K562 (cell line): ENCODE measurements at regions not wholly inside any gene's neighbourhood (a gene's known extent, or its start where the extent isn't known, plus 50 kb on each side); places are given as distances from the start of the nearest gene placed in this dataset.

ENCODE experiments used
- CBFB ChIP-seq: sonication (generic); formaldehyde crosslinking; IDR thresholded peaks from 2 replicates; pipeline ENCODE4 v1.4.0; 2020; ENCODE audit warnings: mild to moderate bottlenecking, missing genetic modification reagents
- ESRRB ChIP-seq: fragments of 250-450 bp; sonication (Bioruptor Pico); IDR thresholded peaks from 2 replicates; pipeline ENCODE4 v1.5.0; 2020; ENCODE audit warnings: mild to moderate bottlenecking, moderate library complexity, borderline replicate concordance
- ETV5 ChIP-seq: sonication (generic); formaldehyde crosslinking; IDR thresholded peaks from 2 replicates; pipeline ENCODE4 v1.4.0; 2020; ENCODE audit warnings: low read depth, mild to moderate bottlenecking, missing genetic modification reagents
- FOXA1 ChIP-seq: fragments of 450-650 bp; IDR thresholded peaks from 2 replicates; pipeline ENCODE4 v1.6.1; 2016; ENCODE audit warnings: mild to moderate bottlenecking, borderline replicate concordance
- FUS ChIP-seq: fragments of 200-400 bp; formaldehyde crosslinking; optimal IDR thresholded peaks from 2 replicates; pipeline ENCODE3; 2017; ENCODE audit warnings: low read depth, low read length
- MLX ChIP-seq, 2 experiments: fragments of 450-650 bp in 1 of 2; sonication (generic) in 1 of 2; formaldehyde crosslinking; conservative IDR thresholded peaks; 2 replicates each; pipeline versions ENCODE4 v1.4.0 to v1.8.1; 2020 to 2022; ENCODE audit warnings: mild to moderate bottlenecking in 1 of 2, missing genetic modification reagents in 1 of 2
- PCBP1 ChIP-seq: fragments of 200-400 bp; formaldehyde crosslinking; IDR thresholded peaks from 2 replicates; pipeline ENCODE4 v1.6.1; 2018; ENCODE audit warnings: mild to moderate bottlenecking, low read depth, low read length; ENCODE audit not compliant: poor library complexity, severe bottlenecking
- SRF ChIP-seq, 2 experiments: fragments of 250-450, 450-650 bp in 1 of 2; sonication (Bioruptor Pico) in 1 of 2; sonication (generic) in 1 of 2; formaldehyde crosslinking; IDR thresholded peaks; 2 replicates each; pipeline versions ENCODE4 v1.5.0 to v1.5.1; 2020 to 2022; ENCODE audit warnings: mild to moderate bottlenecking in 1 of 2, missing genetic modification reagents in 1 of 2
- ZNF134 ChIP-seq: fragments of 250-450 bp; sonication (Bioruptor Pico); conservative IDR thresholded peaks from 2 replicates; pipeline ENCODE4 v1.4.0; 2020
- ZNF174 ChIP-seq: fragments of 250-450 bp; sonication (Bioruptor Pico); IDR thresholded peaks from 2 replicates; pipeline ENCODE4 v1.4.0; 2020; ENCODE audit warnings: mild to moderate bottlenecking
- ZNF407 ChIP-seq: fragments of 450-650 bp; IDR thresholded peaks from 2 replicates; pipeline ENCODE4 v1.6.1; 2016; ENCODE audit warnings: low read depth
- ZNF76 ChIP-seq: fragments of 250-450 bp; sonication (Bioruptor Pico); IDR thresholded peaks from 2 replicates; pipeline ENCODE4 v1.4.0; 2020; ENCODE audit warnings: mild to moderate bottlenecking, moderate library complexity, borderline replicate concordance

GRCh38 chr18:10124071-10124470, 210.3 kb downstream of the VAPA start (continued):
- TF ChIP-seq ZNF407 (no peak), ZNF174 (CRISPR knock-in tag) (no peak), ZNF134 (CRISPR knock-in tag) (no peak), SRF (CRISPR knock-in tag; IDR thresholded peaks at IDR 0.05) (no peak), MLX (CRISPR knock-in tag; conservative IDR thresholded peaks at IDR 0.05) (no peak), ESRRB (CRISPR knock-in tag) (no peak), ZNF76 (CRISPR knock-in tag) (no peak), FUS (no peak), PCBP1 (no peak), CBFB (CRISPR knock-in tag) (no peak), ETV5 (no peak), FOXA1 (no peak)
